Astrocyte (in vitro differentiated cells and primary cell): ENCODE measurements at regions not wholly inside any gene's neighbourhood (a gene's known extent, or its start where the extent isn't known, plus 50 kb on each side); places are given as distances from the start of the nearest gene placed in this dataset.

Experiments used
- DNase-seq: peaks from one replicate; pipeline ENCODE4 v3.0.0-alpha.2; 2010; ENCODE audit warnings: low read depth
- FAIRE-seq: peaks from 2 replicates; lab custom pipeline; 2011; peaks lifted over from hg19 to GRCh38; lab: Jason Lieb, UNC
- H2AFZ ChIP-seq: 2 replicates; pipeline ENCODE4 v1.6.0; 2012; ENCODE audit warnings: low read depth, low read length, inconsistent platforms
- H3K27ac ChIP-seq: 2 replicates; pipeline ENCODE4 v1.5.1; 2011; ENCODE audit warnings: low read depth, low read length, inconsistent platforms
- H3K27me3 ChIP-seq: 2 replicates; pipeline ENCODE4 v1.6.0; 2011; ENCODE audit warnings: low read length, inconsistent platforms; ENCODE audit not compliant: insufficient read depth
- H3K36me3 ChIP-seq: 2 replicates; pipeline ENCODE4 v1.5.1; 2011; ENCODE audit warnings: low read length, inconsistent platforms; ENCODE audit not compliant: insufficient read depth
- H3K4me1 ChIP-seq: 2 replicates; pipeline ENCODE4 v1.5.1; 2011; ENCODE audit warnings: low read length, inconsistent platforms; ENCODE audit not compliant: insufficient read depth
- H3K4me2 ChIP-seq: 2 replicates; pipeline ENCODE4 v1.6.0; 2012; ENCODE audit warnings: low read length, inconsistent platforms
- H3K4me3 ChIP-seq: 2 replicates; pipeline ENCODE4 v1.5.1; 2011; ENCODE audit warnings: low read depth, mild to moderate bottlenecking, low read length, inconsistent platforms; ENCODE audit not compliant: insufficient read depth
- H3K79me2 ChIP-seq: 2 replicates; pipeline ENCODE4 v1.6.0; 2012; ENCODE audit warnings: mild to moderate bottlenecking, low read length, inconsistent platforms; ENCODE audit not compliant: insufficient read depth
- H3K9ac ChIP-seq: 2 replicates; pipeline ENCODE4 v1.6.0; 2012; ENCODE audit warnings: mild to moderate bottlenecking, low read length, inconsistent platforms
- H3K9me3 ChIP-seq: 2 replicates; pipeline ENCODE4 v1.5.1; 2012; ENCODE audit warnings: low read depth, mild to moderate bottlenecking, low read length, inconsistent platforms; ENCODE audit not compliant: insufficient read depth
- H4K20me1 ChIP-seq: 2 replicates; pipeline ENCODE4 v1.6.0; 2012; ENCODE audit warnings: low read length, inconsistent platforms; ENCODE audit not compliant: insufficient read depth
- H3K27ac Mint-ChIP-seq: one replicate; pipeline ENCODE4 v1.8.0; 2021; ENCODE audit warnings: mild to moderate bottlenecking, mixed read lengths; ENCODE audit not compliant: unreplicated experiment
- H3K27me3 Mint-ChIP-seq: one replicate; pipeline ENCODE4 v1.8.0; 2021; ENCODE audit warnings: low read depth, mixed read lengths; ENCODE audit not compliant: unreplicated experiment
- H3K36me3 Mint-ChIP-seq: one replicate; pipeline ENCODE4 v1.8.0; 2021; ENCODE audit warnings: low read depth, mixed read lengths; ENCODE audit not compliant: unreplicated experiment
- H3K4me1 Mint-ChIP-seq: one replicate; pipeline ENCODE4 v1.8.0; 2021; ENCODE audit warnings: low read depth, mixed read lengths; ENCODE audit not compliant: unreplicated experiment
- H3K4me3 Mint-ChIP-seq: one replicate; pipeline ENCODE4 v1.8.0; 2021; ENCODE audit warnings: mild to moderate bottlenecking, moderate library complexity, mixed read lengths; ENCODE audit not compliant: unreplicated experiment
- H3K9me3 Mint-ChIP-seq: one replicate; pipeline ENCODE4 v1.8.0; 2021; ENCODE audit warnings: mild to moderate bottlenecking, mixed read lengths; ENCODE audit not compliant: unreplicated experiment
- EZH2 ChIP-seq: IDR thresholded peaks from 2 replicates; pipeline ENCODE4 v1.6.1; 2012; ENCODE audit warnings: mild to moderate bottlenecking, low read length, inconsistent platforms; ENCODE audit not compliant: insufficient read depth
- TF ChIP-seq, protein P1 (sequence below): IDR thresholded peaks from 2 replicates; pipeline ENCODE4 v1.5.1; 2011; ENCODE audit warnings: low read depth, mild to moderate bottlenecking, inconsistent platforms, low read length, moderate library complexity; ENCODE audit not compliant: insufficient read depth

DNA sequence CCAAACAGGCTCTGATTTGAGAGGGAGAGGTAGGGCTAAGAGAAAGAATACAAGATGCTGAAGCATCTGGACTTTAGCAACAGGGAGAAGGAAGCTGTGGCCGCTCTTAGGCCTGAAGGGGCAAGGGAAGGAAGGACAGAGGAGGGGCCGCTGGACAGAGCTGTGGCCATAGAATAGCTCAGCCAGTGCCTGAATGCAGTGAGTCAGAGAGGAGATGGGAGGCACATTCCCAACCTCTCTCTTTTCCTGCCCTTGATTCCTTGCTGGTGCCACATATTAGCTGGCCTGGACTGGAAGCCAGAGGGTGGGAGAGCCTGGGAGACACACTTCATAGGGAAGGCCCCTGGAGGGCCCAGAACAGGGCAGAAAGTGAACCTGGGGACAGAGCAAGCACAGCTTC lies 83.4 kb upstream of the POU3F1 start:
- Mint-ChIP-seq H3K9me3 (no peaks in the 10 kb centered on the region), H3K27me3 (peaks cover 17% of the 10 kb centered on the region), H3K4me1 (peaks cover 30% of the 10 kb centered on the region), H3K27ac (peak overlapping the region; percentile 30), H3K36me3 (no peaks in the 10 kb centered on the region), H3K4me3 (no peak overlapping the region)
- H3K27me3 ChIP-seq, result peaks cover 10% of the 10 kb centered on the region
- H3K9ac ChIP-seq, result no peak overlapping the region
- DNase-seq (no peak), FAIRE-seq (no peak)
- no peaks in the 10 kb centered on the region for H3K9me3 ChIP-seq
- no peak overlapping the region for H2AFZ ChIP-seq
- H3K4me2 ChIP-seq, result no peak overlapping the region
- H4K20me1 ChIP-seq, result no peaks in the 10 kb centered on the region
- H3K27ac ChIP-seq, result no peak overlapping the region
- no peaks in the 10 kb centered on the region for H3K79me2 ChIP-seq
- no peak overlapping the region for H3K4me3 ChIP-seq
- H3K36me3 ChIP-seq, result no peaks in the 10 kb centered on the region
- TF ChIP-seq EZH2, result no peak
- TF ChIP-seq, protein P1, sequence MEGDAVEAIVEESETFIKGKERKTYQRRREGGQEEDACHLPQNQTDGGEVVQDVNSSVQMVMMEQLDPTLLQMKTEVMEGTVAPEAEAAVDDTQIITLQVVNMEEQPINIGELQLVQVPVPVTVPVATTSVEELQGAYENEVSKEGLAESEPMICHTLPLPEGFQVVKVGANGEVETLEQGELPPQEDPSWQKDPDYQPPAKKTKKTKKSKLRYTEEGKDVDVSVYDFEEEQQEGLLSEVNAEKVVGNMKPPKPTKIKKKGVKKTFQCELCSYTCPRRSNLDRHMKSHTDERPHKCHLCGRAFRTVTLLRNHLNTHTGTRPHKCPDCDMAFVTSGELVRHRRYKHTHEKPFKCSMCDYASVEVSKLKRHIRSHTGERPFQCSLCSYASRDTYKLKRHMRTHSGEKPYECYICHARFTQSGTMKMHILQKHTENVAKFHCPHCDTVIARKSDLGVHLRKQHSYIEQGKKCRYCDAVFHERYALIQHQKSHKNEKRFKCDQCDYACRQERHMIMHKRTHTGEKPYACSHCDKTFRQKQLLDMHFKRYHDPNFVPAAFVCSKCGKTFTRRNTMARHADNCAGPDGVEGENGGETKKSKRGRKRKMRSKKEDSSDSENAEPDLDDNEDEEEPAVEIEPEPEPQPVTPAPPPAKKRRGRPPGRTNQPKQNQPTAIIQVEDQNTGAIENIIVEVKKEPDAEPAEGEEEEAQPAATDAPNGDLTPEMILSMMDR, result no peak
- H3K4me1 ChIP-seq, result peaks cover 25% of the 10 kb centered on the region

DNA sequence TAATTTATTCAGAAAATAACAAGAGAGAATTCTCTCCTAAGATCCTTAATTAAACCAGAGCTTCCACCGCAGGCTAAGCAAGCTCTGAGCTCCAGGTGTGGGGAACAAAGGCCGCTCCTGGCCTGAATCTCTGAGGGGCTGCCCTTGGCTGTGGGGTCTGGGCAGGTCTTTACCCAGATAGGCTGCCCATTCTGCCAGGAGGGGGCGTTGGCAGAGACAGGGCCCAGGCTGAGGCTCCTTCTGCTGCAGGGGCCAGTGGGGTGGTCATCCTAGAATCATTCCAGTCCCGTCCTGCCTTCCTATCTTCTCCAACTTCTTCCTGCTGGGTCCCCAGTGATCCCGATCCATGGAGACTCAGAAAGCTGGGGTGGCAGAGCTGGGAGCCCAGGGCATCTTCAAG lies 82.9 kb upstream of the POU3F1 start:
- Mint-ChIP-seq H3K9me3 (no peaks in the 10 kb centered on the region), H3K27me3 (peaks cover 15% of the 10 kb centered on the region), H3K4me3 (no peak overlapping the region), H3K27ac (no peak overlapping the region), H3K4me1 (peaks cover 30% of the 10 kb centered on the region), H3K36me3 (no peaks in the 10 kb centered on the region)
- no peak overlapping the region for H3K4me3 ChIP-seq
- H3K27me3 ChIP-seq, result peaks cover 5% of the 10 kb centered on the region
- H2AFZ ChIP-seq, result no peak overlapping the region
- DNase-seq (no peak), FAIRE-seq (no peak)
- H3K9me3 ChIP-seq, result no peaks in the 10 kb centered on the region
- peaks cover 25% of the 10 kb centered on the region for H3K4me1 ChIP-seq
- no peak overlapping the region for H3K27ac ChIP-seq
- H3K9ac ChIP-seq, result no peak overlapping the region
- TF ChIP-seq EZH2, result no peak
- TF ChIP-seq, protein P1, result no peak
- no peaks in the 10 kb centered on the region for H4K20me1 ChIP-seq
- H3K79me2 ChIP-seq, result no peaks in the 10 kb centered on the region
- no peak overlapping the region for H3K4me2 ChIP-seq
- H3K36me3 ChIP-seq, result no peaks in the 10 kb centered on the region

DNA sequence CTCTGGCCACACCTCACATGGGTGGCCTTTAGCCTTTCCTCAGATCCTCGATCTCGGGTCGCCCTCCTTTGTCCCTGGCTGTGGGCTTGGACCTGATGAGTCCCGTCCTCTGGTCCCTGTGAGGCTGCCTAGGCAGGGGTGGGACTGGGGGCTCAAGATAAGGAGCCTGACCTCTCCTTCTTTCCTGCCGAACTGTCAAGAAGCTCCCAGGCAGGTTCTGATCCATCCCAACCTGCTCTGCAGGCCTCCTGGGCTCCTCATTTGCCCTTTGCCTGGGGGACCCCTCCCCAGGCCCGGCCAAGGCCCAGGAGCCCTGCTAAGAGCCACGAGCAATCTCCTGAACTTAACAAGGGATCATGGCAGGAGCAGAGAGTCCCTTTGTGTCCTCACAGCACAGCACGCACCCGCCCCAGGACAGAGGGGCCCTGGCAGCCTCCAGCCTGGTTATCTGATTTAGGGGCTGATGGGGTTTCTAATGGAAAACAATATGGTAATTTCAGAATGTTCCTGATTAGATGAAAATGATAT lies 82.4 kb upstream of the POU3F1 start:
- no peaks in the 10 kb centered on the region for H3K36me3 Mint-ChIP-seq
- FAIRE-seq, result no peak

More for the DNA sequence above, 82.4 kb upstream of the POU3F1 start:
- Mint-ChIP-seq H3K4me1 (peaks cover 30% of the 10 kb centered on the region), H3K27me3 (peaks cover 15% of the 10 kb centered on the region), H3K4me3 (no peak overlapping the region), H3K27ac (no peak overlapping the region), H3K9me3 (no peaks in the 10 kb centered on the region)
- H3K9me3 ChIP-seq, result no peaks in the 10 kb centered on the region
- no peaks in the 10 kb centered on the region for H3K79me2 ChIP-seq
- no peak overlapping the region for H2AFZ ChIP-seq
- no peak overlapping the region for H3K4me3 ChIP-seq
- no peak overlapping the region for H3K9ac ChIP-seq
- no peak for DNase-seq
- H3K4me1 ChIP-seq, result peaks cover 25% of the 10 kb centered on the region
- no peaks in the 10 kb centered on the region for H3K36me3 ChIP-seq
- H3K27ac ChIP-seq, result no peak overlapping the region
- H3K27me3 ChIP-seq, result peaks cover 4% of the 10 kb centered on the region
- H4K20me1 ChIP-seq, result no peaks in the 10 kb centered on the region
- TF ChIP-seq, protein P1, result no peak
- no peak overlapping the region for H3K4me2 ChIP-seq
